ENCODE measurements at regions not wholly inside any gene's neighbourhood (a gene's known extent, or its start where the extent isn't known, plus 50 kb on each side); places are given as distances from the start of the nearest gene placed in this dataset.
"Not testable (repeated sequence)": the region's sequence is repeated elsewhere in the genome, so short reads cannot be mapped to it uniquely, and the experiment has no call there.

GRCh38 chr5:145062280-145063062, 772.7 kb downstream of the PRELID2 start:
- no peak for DNase-seq

- no peak for DNase-seq
Measured at GRCh38 chr5:145056800-145057199, 778.3 kb downstream of the PRELID2 start.

- no peak for DNase-seq
Measured at GRCh38 chr5:145050181-145050580, 785.0 kb downstream of the PRELID2 start.

GRCh38 chr5:145044970-145045369, 790.2 kb downstream of the PRELID2 start:
- DNase-seq, result no peak

GRCh38 chr5:145028626-145029025, 806.5 kb downstream of the PRELID2 start:
- no peak for DNase-seq

GRCh38 chr5:145027286-145027685, 807.9 kb downstream of the PRELID2 start:
- DNase-seq, result no peak

- no peak for DNase-seq
Measured at GRCh38 chr5:145025775-145026174, 809.4 kb downstream of the PRELID2 start.

- DNase-seq, result no peak
Measured at GRCh38 chr5:145015146-145015545, 820.0 kb downstream of the PRELID2 start.

- DNase-seq, result no peak
Measured at GRCh38 chr5:145014109-145014508, 821.0 kb downstream of the PRELID2 start.

- no peak for DNase-seq
Measured at GRCh38 chr5:145010834-145011233, 824.3 kb downstream of the PRELID2 start.

GRCh38 chr5:145008876-145009530, 826.1 kb downstream of the PRELID2 start:
- no peak for DNase-seq

- DNase-seq, result not testable (repeated sequence)
Measured at GRCh38 chr5:144994356-144994755, 823.7 kb downstream of the KCTD16 start.

- DNase-seq, result no peak
Measured at GRCh38 chr5:144983101-144983500, 812.4 kb downstream of the KCTD16 start.

GRCh38 chr5:144979516-144980264, 809.0 kb downstream of the KCTD16 start:
- no peak for DNase-seq

- DNase-seq, result no peak
Measured at GRCh38 chr5:144972317-144972716, 801.6 kb downstream of the KCTD16 start.

GRCh38 chr5:144971108-144971850, 800.6 kb downstream of the KCTD16 start:
- no peak for DNase-seq

- DNase-seq, result no peak
Measured at GRCh38 chr5:144960296-144960695, 789.6 kb downstream of the KCTD16 start.

- no peak for DNase-seq
Measured at GRCh38 chr5:144958002-144958401, 787.3 kb downstream of the KCTD16 start.

- DNase-seq, result no peak
Measured at GRCh38 chr5:144950996-144951395, 780.3 kb downstream of the KCTD16 start.

- no peak for DNase-seq
Measured at GRCh38 chr5:144947023-144947422, 776.4 kb downstream of the KCTD16 start.

- no peak for DNase-seq
Measured at GRCh38 chr5:144945503-144945902, 774.8 kb downstream of the KCTD16 start.

- DNase-seq, result no peak
Measured at GRCh38 chr5:144944936-144945335, 774.3 kb downstream of the KCTD16 start.

- DNase-seq, result no peak
Measured at GRCh38 chr5:144941004-144941403, 770.3 kb downstream of the KCTD16 start.

All from NCI-H1694 (cell line).